ENCODE measurements at regions not wholly inside any gene's neighbourhood (a gene's known extent, or its start where the extent isn't known, plus 50 kb on each side); places are given as distances from the start of the nearest gene placed in this dataset.

DNA sequence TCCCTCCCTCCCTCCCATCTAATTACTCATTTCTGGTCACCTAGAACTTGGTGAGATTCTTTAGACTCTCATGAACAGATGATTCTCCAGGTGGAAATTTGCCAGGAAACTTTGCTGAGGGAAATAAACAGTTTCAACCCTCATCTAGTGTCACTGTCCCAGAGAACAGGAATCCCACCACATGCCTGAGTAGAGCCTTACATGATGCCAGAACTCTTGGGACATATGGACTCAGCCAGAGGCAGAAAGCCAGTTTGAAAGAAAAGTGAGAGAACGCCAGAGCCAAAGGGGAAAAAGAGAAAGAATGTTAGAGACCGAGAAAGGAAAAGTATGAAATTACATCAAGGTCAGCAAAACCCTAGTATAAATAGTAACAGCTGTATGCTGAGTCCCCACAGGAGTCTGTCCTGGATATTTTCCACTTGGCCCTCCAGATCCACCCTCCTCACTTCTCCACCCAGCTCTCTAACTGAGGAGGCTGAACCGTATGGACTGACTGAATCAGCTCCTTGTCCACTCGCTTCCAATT, 127.5 kb upstream of the COL21A1 start:
- H3K79me1 ChIP-seq (ENCODE audit: low read length), result no peaks in the 10 kb centered on the region

DNA sequence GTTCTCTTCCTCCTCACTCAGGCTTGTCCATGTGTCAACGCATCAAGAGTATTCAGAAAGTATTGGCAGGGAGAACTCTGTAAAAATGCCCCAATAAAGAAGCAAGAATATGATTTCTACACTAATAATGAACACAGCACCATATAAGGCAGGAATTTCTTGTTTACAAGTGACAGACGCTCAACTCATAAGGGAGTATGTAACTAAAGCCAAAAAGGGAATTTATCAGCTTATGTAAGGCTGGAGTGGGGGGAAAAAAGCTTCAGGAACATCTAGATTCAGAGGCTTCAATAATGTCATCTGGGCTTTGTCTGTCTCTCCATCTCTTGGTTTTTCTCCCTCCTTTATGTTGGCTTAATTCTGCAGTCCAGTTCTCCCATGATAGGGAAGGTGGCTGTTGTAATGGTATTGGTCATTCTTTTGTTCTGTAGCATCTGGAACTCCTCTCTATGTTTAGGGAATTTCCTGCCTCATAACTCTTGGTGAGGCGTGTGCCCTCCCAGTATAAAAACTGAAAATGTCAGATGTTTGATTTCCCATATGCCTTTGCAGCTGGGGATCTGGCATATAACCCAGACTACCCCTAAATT, 125.1 kb upstream of the COL21A1 start:
- Histone ChIP-seq H3K79me2 (ENCODE audit: control insufficient read depth, insufficient read depth, low read length) (no peaks in the 10 kb centered on the region), H2BK5ac (ENCODE audit: low read length) (no peak overlapping the region), H3K4me2 (ENCODE audit: low read length) (no peak overlapping the region), H2BK120ac (ENCODE audit: low read depth, low read length) (no peak overlapping the region), H3K18ac (ENCODE audit: low read length) (no peak overlapping the region), H3K27me3 (ENCODE audit: insufficient read depth, low read length, poor library complexity) (no peaks in the 10 kb centered on the region), H3K4ac (ENCODE audit: low read depth, low read length) (no peak overlapping the region), H3K79me1 (ENCODE audit: low read length) (no peaks in the 10 kb centered on the region), H3K9ac (ENCODE audit: low read length) (no peak overlapping the region), H2AK5ac (ENCODE audit: low read length) (no peak overlapping the region), H3K56ac (ENCODE audit: low read length) (no peak overlapping the region), H3K23ac (ENCODE audit: low read length) (no peak overlapping the region), H3K4me1 (ENCODE audit: control insufficient read depth, low read depth, low read length) (no peaks in the 10 kb centered on the region), H2BK15ac (replicated peaks; ENCODE audit: low read depth) (no peak overlapping the region), H4K5ac (ENCODE audit: low read length) (no peak overlapping the region), H4K8ac (ENCODE audit: low read depth, low read length) (no peak overlapping the region), H3K27ac (ENCODE audit: low read depth, low read length) (no peak overlapping the region), H3K36me3 (ENCODE audit: control insufficient read depth, insufficient read depth, low read length) (no peaks in the 10 kb centered on the region), H3K4me3 (ENCODE audit: low read length) (no peak overlapping the region)
- no peak for DNase-seq
- no CpG with 5 or more reads among the region's 3 CpGs for WGBS (ENCODE audit: extremely low coverage, insufficient coverage, low lambda C conversion rate)

More for the DNA sequence above, 127.5 kb upstream of the COL21A1 start:
- no peak overlapping the region for H3K27ac ChIP-seq (ENCODE audit: low read depth, low read length)
- H2BK120ac ChIP-seq (ENCODE audit: low read depth, low read length), result no peak overlapping the region
- H2BK5ac ChIP-seq (ENCODE audit: low read length), result no peak overlapping the region
- no peak overlapping the region for H3K18ac ChIP-seq (ENCODE audit: low read length)
- WGBS (ENCODE audit: extremely low coverage, insufficient coverage, low lambda C conversion rate), result no CpG with 5 or more reads among the region's 4 CpGs
- H3K36me3 ChIP-seq (ENCODE audit: control insufficient read depth, insufficient read depth, low read length), result no peaks in the 10 kb centered on the region
- no peak for DNase-seq
- no peaks in the 10 kb centered on the region for H3K4me1 ChIP-seq (ENCODE audit: control insufficient read depth, low read depth, low read length)
- no peak overlapping the region for H3K4me3 ChIP-seq (ENCODE audit: low read length)
- no peak overlapping the region for H3K9ac ChIP-seq (ENCODE audit: low read length)
- no peak overlapping the region for H2AK5ac ChIP-seq (ENCODE audit: low read length)
- no peak overlapping the region for H3K56ac ChIP-seq (ENCODE audit: low read length)
- no peak overlapping the region for H3K4ac ChIP-seq (ENCODE audit: low read depth, low read length)
- H4K8ac ChIP-seq (ENCODE audit: low read depth, low read length), result no peak overlapping the region
- H3K27me3 ChIP-seq (ENCODE audit: insufficient read depth, low read length, poor library complexity), result no peaks in the 10 kb centered on the region
- H3K23ac ChIP-seq (ENCODE audit: low read length), result no peak overlapping the region
- no peak overlapping the region for H4K5ac ChIP-seq (ENCODE audit: low read length)
- no peak overlapping the region for H2BK15ac ChIP-seq (replicated peaks; ENCODE audit: low read depth)
- no peaks in the 10 kb centered on the region for H3K79me2 ChIP-seq (ENCODE audit: control insufficient read depth, insufficient read depth, low read length)
- no peak overlapping the region for H3K4me2 ChIP-seq (ENCODE audit: low read length)

DNA sequence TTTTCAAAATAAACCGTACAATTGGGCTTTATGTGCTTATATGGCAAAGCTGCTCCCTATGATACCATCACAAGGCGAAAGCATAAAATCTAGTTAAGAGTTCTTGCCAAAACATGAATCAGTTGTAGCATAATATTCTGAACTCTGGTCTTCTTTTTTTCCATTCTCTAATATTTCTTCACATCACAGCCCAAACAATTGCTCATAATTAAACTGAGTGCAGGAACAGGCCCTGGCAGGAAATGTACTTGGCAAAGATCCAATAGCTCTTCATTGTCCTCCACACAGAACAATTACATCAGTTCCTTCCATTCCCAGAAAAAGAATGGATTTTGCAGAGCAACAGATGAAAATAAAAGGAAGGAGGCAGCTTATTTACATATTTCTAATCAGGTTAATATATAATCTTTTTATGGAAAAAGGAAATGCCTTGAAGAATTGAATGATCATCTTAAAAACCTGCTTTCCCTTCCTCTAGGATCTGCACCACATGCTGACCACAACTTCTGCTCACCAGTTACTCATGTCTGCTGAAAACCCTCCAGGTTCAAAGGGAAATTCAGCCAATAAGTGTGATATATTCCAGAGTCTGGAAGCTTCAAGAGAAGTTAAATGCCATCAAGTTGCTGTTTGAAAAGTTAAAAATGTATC, 123.3 kb upstream of the COL21A1 start:
- Histone ChIP-seq H3K9ac (ENCODE audit: low read length) (no peak overlapping the region), H2BK120ac (ENCODE audit: low read depth, low read length) (no peak overlapping the region), H4K8ac (ENCODE audit: low read depth, low read length) (no peak overlapping the region), H3K23ac (ENCODE audit: low read length) (no peak overlapping the region), H4K5ac (ENCODE audit: low read length) (no peak overlapping the region), H3K79me1 (ENCODE audit: low read length) (no peaks in the 10 kb centered on the region), H3K27ac (ENCODE audit: low read depth, low read length) (no peak overlapping the region), H3K18ac (ENCODE audit: low read length) (no peak overlapping the region), H3K56ac (ENCODE audit: low read length) (no peak overlapping the region), H3K4me2 (ENCODE audit: low read length) (no peak overlapping the region), H2AK5ac (ENCODE audit: low read length) (no peak overlapping the region), H3K79me2 (ENCODE audit: control insufficient read depth, insufficient read depth, low read length) (no peaks in the 10 kb centered on the region), H3K27me3 (ENCODE audit: insufficient read depth, low read length, poor library complexity) (no peaks in the 10 kb centered on the region), H3K4me1 (ENCODE audit: control insufficient read depth, low read depth, low read length) (peaks cover 2% of the 10 kb centered on the region), H2BK5ac (ENCODE audit: low read length) (no peak overlapping the region), H3K4me3 (ENCODE audit: low read length) (no peak overlapping the region), H3K36me3 (ENCODE audit: control insufficient read depth, insufficient read depth, low read length) (no peaks in the 10 kb centered on the region), H2BK15ac (replicated peaks; ENCODE audit: low read depth) (no peak overlapping the region), H3K4ac (ENCODE audit: low read depth, low read length) (no peak overlapping the region)
- WGBS (ENCODE audit: extremely low coverage, insufficient coverage, low lambda C conversion rate), result no CpG with 5 or more reads among the region's 2 CpGs
- no peak for DNase-seq

DNA sequence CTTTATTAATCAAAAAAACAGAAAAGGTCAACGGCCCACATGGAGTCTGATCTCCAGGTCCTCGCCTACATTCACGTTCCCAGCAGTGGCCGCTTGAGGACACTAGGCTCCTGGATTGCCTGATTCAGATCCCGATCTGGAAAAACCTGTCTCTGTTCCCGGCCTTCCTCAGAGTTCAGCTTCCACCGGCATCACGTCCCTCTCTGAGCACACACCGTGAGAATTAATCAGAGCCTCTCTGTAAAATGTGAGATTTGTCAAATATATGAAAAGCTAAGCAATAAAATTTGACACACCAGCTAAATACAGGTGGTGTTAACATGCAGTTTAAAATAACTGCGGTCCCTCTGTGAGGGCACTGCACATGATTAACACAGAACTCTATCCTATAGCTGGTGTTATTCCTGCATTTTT, 122.8 kb upstream of the COL21A1 start:
- no peak overlapping the region for H3K23ac ChIP-seq (ENCODE audit: low read length)
- H3K56ac ChIP-seq (ENCODE audit: low read length), result no peak overlapping the region
- no peak overlapping the region for H2AK5ac ChIP-seq (ENCODE audit: low read length)
- no peak overlapping the region for H3K4me3 ChIP-seq (ENCODE audit: low read length)
- WGBS (ENCODE audit: extremely low coverage, insufficient coverage, low lambda C conversion rate), result no CpG with 5 or more reads among the region's 10 CpGs
- H2BK5ac ChIP-seq (ENCODE audit: low read length), result no peak overlapping the region
- H3K9ac ChIP-seq (ENCODE audit: low read length), result no peak overlapping the region
- no peaks in the 10 kb centered on the region for H3K36me3 ChIP-seq (ENCODE audit: control insufficient read depth, insufficient read depth, low read length)
- no peak overlapping the region for H4K8ac ChIP-seq (ENCODE audit: low read depth, low read length)
- no peaks in the 10 kb centered on the region for H3K27me3 ChIP-seq (ENCODE audit: insufficient read depth, low read length, poor library complexity)
- H3K79me1 ChIP-seq (ENCODE audit: low read length), result no peaks in the 10 kb centered on the region
- no peak overlapping the region for H4K5ac ChIP-seq (ENCODE audit: low read length)
- no peak overlapping the region for H2BK15ac ChIP-seq (replicated peaks; ENCODE audit: low read depth)
- peak; percentile 78 for DNase-seq
- H2BK120ac ChIP-seq (ENCODE audit: low read depth, low read length), result no peak overlapping the region
- H3K27ac ChIP-seq (ENCODE audit: low read depth, low read length), result no peak overlapping the region
- H3K4me2 ChIP-seq (ENCODE audit: low read length), result no peak overlapping the region
- H3K4me1 ChIP-seq (ENCODE audit: control insufficient read depth, low read depth, low read length), result peaks cover 2% of the 10 kb centered on the region
- no peak overlapping the region for H3K18ac ChIP-seq (ENCODE audit: low read length)
- no peak overlapping the region for H3K4ac ChIP-seq (ENCODE audit: low read depth, low read length)
- H3K79me2 ChIP-seq (ENCODE audit: control insufficient read depth, insufficient read depth, low read length), result no peaks in the 10 kb centered on the region

DNA sequence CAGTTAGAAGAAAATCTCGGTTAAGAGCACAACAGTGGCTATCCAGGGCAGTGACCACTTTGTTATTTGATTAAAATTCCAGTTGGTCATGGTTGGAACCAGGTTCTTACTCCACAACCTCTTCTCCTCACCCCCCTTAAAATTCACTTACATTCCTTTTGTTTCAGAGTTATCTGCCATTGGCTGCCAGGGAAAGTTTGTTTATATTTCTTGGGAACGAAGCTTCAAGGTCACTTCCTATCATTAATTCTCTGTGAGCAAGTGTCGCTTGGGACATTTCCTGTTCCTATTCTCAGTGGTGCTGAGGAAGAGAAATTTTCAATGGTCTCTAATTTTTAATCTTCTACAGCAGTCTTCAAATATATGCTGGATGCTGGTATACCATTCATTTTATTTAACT, 121.1 kb upstream of the COL21A1 start:
- WGBS (ENCODE audit: extremely low coverage, insufficient coverage, low lambda C conversion rate), result no CpG with 5 or more reads among the region's 3 CpGs
- H2AK5ac ChIP-seq (ENCODE audit: low read length), result no peak overlapping the region

More for the DNA sequence above, 121.1 kb upstream of the COL21A1 start:
- no peaks in the 10 kb centered on the region for H3K79me1 ChIP-seq (ENCODE audit: low read length)
- H3K27ac ChIP-seq (ENCODE audit: low read depth, low read length), result no peak overlapping the region
- peaks cover 2% of the 10 kb centered on the region for H3K4me1 ChIP-seq (ENCODE audit: control insufficient read depth, low read depth, low read length)
- DNase-seq, result no peak
- H2BK15ac ChIP-seq (replicated peaks; ENCODE audit: low read depth), result no peak overlapping the region
- H3K56ac ChIP-seq (ENCODE audit: low read length), result no peak overlapping the region
- no peak overlapping the region for H3K9ac ChIP-seq (ENCODE audit: low read length)
- no peaks in the 10 kb centered on the region for H3K36me3 ChIP-seq (ENCODE audit: control insufficient read depth, insufficient read depth, low read length)
- H3K4me3 ChIP-seq (ENCODE audit: low read length), result no peak overlapping the region
- no peak overlapping the region for H3K23ac ChIP-seq (ENCODE audit: low read length)
- H2BK120ac ChIP-seq (ENCODE audit: low read depth, low read length), result no peak overlapping the region
- H3K4me2 ChIP-seq (ENCODE audit: low read length), result no peak overlapping the region
- H3K4ac ChIP-seq (ENCODE audit: low read depth, low read length), result no peak overlapping the region
- H4K8ac ChIP-seq (ENCODE audit: low read depth, low read length), result no peak overlapping the region
- H2BK5ac ChIP-seq (ENCODE audit: low read length), result no peak overlapping the region
- no peaks in the 10 kb centered on the region for H3K27me3 ChIP-seq (ENCODE audit: insufficient read depth, low read length, poor library complexity)
- no peak overlapping the region for H4K5ac ChIP-seq (ENCODE audit: low read length)
- no peaks in the 10 kb centered on the region for H3K79me2 ChIP-seq (ENCODE audit: control insufficient read depth, insufficient read depth, low read length)
- H3K18ac ChIP-seq (ENCODE audit: low read length), result no peak overlapping the region

All from mesendoderm (in vitro differentiated cells).